Ovary (tissue), 3 donors: ENCODE measurements at regions not wholly inside any gene's neighbourhood (a gene's known extent, or its start where the extent isn't known, plus 50 kb on each side); places are given as distances from the start of the nearest gene placed in this dataset.
"Not testable (repeated sequence)": the region's sequence is repeated elsewhere in the genome, so short reads cannot be mapped to it uniquely, and the experiment has no call there.

Experiments used
- EP300 ChIP-seq: sonication (generic); formaldehyde crosslinking; IDR thresholded peaks from one replicate; pipeline ENCODE4 v1.6.1; 2017; ENCODE audit warnings: antibody characterized with exemption
- TF ChIP-seq, protein P1 (sequence below), 3 donors: fragments of 450-650 bp in 2 of 3; fragments of 200-600 bp in 1 of 3; IDR thresholded peaks; one replicate each; pipeline versions ENCODE4 v1.5.1 to v1.8.0; 2016 to 2022; ENCODE audit warnings: antibody characterized with exemption in 3 of 3, mild to moderate bottlenecking in 1 of 3
- donor health status: DM: no; HTN: no; CAD: no.

DNA sequence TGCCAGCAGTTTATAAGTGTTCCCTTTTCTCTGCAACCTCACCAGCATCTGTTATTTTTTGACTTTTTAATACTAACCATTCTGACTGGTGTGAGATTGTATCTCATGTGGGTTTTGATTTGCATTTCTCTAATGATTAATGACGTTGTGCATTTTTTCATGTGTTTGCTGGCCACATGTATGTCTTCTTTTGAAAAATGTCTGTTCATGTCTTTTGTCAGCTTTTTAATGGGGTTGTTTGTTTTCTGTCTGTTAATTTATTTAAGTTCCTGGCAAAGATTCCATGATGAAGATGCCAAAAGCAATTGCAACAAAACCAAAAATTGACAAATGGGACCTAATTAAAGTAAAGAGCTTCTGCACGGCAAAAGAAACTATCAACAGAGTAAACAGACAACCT is 137.2 kb upstream of the JCAD start:
- TF ChIP-seq EP300, result not testable (repeated sequence)
- TF ChIP-seq, protein P1, sequence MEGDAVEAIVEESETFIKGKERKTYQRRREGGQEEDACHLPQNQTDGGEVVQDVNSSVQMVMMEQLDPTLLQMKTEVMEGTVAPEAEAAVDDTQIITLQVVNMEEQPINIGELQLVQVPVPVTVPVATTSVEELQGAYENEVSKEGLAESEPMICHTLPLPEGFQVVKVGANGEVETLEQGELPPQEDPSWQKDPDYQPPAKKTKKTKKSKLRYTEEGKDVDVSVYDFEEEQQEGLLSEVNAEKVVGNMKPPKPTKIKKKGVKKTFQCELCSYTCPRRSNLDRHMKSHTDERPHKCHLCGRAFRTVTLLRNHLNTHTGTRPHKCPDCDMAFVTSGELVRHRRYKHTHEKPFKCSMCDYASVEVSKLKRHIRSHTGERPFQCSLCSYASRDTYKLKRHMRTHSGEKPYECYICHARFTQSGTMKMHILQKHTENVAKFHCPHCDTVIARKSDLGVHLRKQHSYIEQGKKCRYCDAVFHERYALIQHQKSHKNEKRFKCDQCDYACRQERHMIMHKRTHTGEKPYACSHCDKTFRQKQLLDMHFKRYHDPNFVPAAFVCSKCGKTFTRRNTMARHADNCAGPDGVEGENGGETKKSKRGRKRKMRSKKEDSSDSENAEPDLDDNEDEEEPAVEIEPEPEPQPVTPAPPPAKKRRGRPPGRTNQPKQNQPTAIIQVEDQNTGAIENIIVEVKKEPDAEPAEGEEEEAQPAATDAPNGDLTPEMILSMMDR (IDR thresholded peaks at IDR 0.05), result not testable (repeated sequence)
